SH-SY5Y (cell line): ENCODE measurements at regions not wholly inside any gene's neighbourhood (a gene's known extent, or its start where the extent isn't known, plus 50 kb on each side); places are given as distances from the start of the nearest gene placed in this dataset.

Source experiments
- GATA2 ChIP-seq: IDR thresholded peaks from 2 replicates; pipeline ENCODE4 v1.6.1; 2011; ENCODE audit warnings: mild to moderate bottlenecking, low read depth, low read length
- GATA3 ChIP-seq: IDR thresholded peaks from 2 replicates; pipeline ENCODE4 v1.6.1; 2011; ENCODE audit warnings: low read depth, mild to moderate bottlenecking, low read length, moderate library complexity

GRCh38 chr1:115445090-115445489, 107.0 kb upstream of the NGF start:
- TF ChIP-seq GATA2 (no peak), GATA3 (no peak)
